GM21381 (cell line): ENCODE measurements at regions not wholly inside any gene's neighbourhood (a gene's known extent, or its start where the extent isn't known, plus 50 kb on each side); places are given as distances from the start of the nearest gene placed in this dataset.

Experiments used
- ATAC-seq: cut with Tn5 transposase; IDR thresholded peaks from one replicate; pipeline ENCODE4 v1.9.1; 2021; ENCODE audit warnings: mild to moderate bottlenecking, moderate library complexity; ENCODE audit not compliant: unreplicated experiment

- ATAC-seq, result no peak
These were observed 268.9 kb downstream of the ZNF608 start for GRCh38 chr5:124477577-124477976.

DNA sequence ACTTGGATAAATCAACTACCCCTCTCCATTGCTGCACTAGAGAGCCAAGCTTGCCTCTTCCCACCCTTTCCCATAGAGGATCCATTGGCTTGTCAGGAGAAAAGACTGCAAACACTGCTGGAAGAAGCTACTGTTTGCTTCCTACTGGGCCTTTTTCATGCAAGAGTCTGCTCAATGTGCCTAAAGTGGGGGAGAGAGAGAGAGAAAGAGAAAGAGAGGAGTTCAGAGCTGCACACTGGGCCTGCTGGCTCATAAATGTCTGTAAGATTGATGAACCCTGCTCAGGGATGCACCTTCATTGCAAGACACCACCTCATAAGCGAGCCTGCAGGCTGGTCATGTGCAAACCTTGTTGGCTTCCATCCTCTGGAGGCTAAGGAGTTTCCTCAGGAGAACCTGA is 269.4 kb downstream of the ZNF608 start:
- no peak for ATAC-seq

DNA sequence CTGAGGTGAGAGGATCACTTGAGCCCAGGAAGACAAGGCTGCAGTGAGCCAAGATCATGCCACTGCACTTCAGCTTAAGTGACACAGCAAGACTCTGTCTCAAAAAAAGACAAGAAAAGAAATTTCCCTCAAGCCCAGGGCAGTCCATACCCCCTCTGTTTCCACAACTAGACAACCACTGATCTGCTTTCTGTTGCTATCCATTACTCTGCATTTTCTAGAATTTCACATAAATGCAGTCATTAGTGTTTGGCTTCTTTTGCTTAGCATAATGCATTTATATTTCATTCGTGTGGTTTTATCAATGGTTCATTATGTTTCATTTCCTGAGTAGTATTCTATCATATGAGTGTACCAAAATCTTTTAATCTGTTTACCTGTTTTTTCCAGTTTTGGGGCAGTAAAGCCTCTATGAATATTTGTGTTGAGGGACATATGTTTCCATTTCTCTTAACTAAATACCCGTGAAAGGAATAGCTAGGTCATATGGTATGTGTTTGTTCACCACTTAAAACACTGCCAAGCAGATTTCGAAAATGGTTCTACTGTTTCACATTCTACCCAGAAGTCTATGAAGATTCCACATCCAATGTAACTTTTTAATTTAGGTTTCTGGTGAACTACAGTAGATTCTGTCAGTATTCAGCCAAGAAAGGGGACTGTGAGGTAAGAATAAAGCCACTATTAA is 271.8 kb downstream of the ZNF608 start:
- ATAC-seq, result no peak

DNA sequence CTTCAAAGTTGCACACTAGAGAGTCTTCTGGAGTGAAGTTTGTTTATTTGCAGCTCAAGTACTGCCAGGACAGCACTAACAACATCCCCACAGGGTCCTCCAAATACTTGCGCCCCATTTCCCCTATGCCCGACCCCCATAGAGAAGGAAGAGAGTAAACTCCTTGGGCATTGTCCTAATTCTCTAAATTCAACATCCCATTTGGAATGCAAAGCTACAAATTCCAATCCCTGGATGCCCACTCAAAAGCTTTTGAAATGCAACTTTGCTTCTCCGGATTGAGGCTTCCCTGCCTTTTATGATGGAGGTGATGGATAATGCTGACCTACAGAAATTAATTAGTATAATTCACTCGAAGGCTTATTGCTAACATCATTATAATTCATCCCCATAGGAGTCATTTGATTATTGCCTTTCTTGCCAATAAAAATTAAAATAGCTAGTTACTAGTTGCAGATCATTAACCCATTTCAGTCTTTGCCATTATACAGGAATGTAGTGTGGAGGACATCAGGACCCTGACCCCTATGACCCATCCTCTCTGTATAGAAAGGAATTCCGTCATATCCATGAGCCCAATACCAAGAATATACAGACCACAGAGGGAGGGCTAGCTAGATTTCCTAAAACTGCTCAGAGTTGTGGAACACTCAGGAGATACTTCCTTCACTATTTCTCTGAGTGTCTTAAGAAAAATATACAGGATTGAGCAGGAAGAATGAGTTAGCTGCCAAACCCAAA is 277.6 kb downstream of the ZNF608 start:
- ATAC-seq, result no peak

DNA sequence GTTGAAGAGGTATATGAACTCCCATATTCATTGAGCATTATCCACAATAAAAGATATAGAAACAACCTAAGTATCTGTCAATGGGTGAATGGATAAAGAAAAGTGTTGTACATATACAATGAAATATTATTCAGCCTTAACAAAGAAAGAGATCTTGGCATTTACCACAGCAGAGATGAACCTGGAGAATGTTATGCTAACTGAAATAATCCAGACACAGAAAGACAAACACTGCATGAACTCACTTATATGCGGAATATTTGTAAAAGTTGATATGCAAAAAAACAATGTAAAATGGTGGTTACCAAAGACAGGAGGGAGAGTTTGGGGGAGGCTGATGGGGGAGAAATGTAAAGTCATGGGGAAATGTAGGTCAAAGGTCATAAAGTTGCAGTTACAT is 278.7 kb downstream of the ZNF608 start:
- ATAC-seq, result no peak

- no peak for ATAC-seq
These were observed 280.4 kb downstream of the ZNF608 start for GRCh38 chr5:124466011-124466410.

- no peak for ATAC-seq
These were observed 282.6 kb downstream of the ZNF608 start for GRCh38 chr5:124463851-124464250.

DNA sequence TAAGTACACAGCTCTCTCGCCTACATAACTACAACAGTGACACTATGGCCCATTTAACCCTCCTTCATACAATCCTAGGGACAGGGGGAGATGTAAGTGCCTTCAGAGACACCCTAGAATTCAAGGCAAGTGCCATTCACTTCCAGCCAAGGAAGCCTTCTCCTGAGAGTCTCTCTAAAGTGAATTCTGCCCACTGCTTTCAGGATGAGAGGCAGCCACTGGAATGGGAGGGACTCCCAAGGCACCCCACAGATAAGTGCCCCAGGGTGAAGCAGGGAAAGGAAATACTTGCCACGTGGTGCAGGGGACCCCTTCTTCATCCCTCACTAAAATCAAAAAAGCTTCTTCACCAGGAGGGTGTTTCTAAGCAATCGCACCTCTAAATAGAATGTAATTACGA is 283.7 kb downstream of the ZNF608 start:
- ATAC-seq, result no peak

DNA sequence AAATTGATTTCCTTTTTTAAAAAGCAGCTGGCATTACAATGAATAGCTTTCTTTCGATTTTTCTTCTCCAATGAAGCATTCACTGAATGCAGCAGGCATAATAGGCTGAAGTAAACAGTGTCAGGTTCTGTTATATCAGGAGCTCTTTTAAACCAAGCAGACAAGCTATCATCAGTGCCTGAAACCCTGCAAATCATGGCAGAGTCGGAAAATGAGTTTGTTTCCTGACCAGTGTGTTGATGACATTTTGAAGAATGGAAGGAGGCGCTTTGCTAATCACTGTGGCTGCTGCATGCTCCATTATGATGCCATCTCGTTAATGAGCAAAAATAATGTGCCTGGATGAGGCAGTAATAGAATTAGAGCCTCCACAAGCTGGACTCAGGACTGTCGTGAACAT is 284.5 kb downstream of the ZNF608 start:
- no peak for ATAC-seq

GRCh38 chr5:124461157-124461556 is 285.3 kb downstream of the ZNF608 start:
- no peak for ATAC-seq

DNA sequence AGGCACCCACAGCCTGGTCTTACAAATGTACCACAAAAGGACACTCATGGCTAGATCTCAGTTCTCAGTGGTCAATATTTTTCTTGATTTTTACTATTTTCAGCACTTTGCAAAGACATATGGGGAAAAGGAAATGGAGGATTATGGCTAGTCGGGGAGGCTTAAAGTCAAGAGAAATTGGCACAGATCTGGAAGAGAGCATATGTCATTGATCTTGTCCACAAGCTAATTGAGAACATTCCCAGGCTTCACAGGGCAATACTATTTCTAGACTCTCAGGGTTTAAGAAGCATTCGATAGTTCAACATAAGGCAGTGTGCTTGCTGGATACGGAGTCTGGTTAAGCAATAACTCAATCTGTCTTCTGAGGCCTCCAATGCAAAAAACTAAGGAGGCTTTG is 285.8 kb downstream of the ZNF608 start:
- ATAC-seq, result no peak

DNA sequence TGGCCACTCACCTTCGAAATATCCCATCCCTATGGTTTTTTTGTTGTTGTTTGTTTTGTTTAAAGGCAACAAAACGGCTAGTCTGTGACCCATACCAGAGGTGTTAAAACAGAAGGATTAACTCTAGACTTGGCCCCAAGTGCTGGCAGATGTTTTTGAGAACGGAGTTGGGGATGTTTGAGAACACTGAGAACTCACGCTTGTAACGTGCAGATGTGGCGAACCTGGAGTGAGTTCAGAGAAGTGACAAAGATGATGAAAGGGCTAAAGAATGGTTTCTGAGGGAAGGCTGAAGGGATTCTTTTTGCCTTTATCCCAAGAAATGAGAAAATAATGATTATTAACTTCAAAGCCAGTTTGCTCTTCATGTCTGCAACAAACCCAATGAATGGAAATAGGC is 286.5 kb downstream of the ZNF608 start:
- no peak for ATAC-seq

DNA sequence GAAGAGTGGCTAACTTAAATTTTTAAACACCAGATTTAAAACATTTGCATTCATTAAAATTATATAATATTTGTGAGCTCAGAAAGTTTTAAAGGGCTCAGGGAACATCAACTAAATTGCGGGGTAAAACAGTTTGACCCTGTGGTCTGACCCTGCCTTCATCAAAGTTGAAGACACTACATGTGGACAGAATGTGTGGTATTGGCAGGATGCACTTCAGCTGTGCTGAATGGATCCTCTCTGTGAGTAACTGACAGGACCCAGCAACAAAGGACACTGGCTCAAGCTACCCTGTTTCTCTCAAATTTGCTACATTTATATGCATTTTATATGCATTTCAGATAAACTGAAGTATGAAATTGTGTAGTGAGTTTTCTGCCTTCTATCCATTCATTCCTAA is 288.5 kb downstream of the ZNF608 start:
- no peak for ATAC-seq

GRCh38 chr5:124457101-124457500 is 289.3 kb downstream of the ZNF608 start:
- ATAC-seq, result no peak

DNA sequence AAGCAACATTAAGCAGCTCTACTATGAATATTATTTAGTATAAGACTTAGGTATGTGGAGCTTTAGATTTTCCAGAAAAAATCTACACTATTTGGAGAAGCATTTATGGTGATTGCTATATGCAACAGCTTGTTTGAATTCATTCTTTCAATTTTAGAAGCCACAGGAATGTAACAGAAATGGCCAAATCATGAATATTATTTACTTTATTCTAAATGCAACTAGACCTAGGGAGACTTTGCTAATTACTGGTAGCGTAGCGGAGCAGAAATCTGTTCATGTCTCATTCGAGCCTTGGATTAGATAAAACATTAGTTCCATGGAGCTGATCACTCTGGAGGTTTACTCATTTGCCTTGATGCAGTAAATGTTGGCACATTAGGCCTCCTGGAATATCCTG is 290.2 kb downstream of the ZNF608 start:
- ATAC-seq, result no peak

DNA sequence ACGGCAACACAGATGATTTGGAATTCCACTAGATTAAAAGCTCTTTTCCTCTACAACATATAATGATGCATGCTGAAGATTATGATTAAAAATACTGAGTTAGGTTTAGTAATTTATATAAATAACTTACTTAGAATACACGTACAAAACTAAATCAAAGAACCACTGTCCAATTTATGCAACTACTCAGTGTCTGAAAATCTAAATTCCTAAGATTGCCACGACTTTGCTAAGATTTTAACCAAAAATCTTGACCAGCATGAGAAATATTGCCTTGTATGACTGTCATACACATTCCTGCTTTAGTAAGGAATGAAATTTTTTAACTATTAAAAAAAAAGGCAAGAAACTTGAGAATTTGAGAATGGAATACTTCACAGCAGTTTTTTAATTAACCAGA is 292.4 kb downstream of the ZNF608 start:
- no peak for ATAC-seq

DNA sequence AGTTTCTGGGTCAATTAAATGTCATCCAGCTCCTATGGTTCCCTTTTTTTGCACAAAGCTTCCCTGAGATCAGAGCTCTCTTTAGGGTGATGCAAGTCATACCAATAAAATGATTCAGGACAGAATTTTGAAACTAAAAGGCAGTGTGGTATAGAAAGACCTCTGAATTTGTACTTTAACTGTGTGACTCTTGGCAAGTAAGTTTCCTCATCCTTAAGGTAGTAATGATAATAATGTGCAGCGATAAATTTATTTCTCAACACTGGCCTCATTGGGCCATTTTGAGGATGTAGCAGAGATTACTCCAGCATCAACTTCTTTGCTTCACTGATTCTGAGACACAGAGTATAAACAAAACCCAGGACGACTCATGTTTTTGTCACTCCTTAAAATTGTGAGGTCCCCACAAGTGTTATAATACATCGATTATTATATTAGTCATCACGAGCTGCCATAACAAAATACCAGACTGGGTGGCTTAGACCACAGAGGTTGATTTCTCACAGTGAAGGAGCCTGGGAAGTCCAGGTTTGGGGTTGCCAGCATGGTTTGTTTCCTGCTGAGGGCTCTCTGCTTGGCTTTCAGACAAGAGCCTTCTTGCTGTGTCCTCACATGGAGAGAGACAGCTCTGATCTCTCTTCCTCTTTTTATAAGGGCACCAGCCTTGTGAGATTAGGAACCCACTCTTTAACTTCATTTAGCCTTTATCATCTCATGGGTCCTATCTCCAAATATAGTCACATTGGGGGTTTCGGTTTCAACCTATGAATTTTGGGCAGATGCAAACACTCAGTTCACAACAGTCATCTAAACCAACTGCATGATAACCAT is 293.0 kb downstream of the ZNF608 start:
- peak; percentile 96 for ATAC-seq

- no peak for ATAC-seq
These were observed 294.0 kb downstream of the ZNF608 start for GRCh38 chr5:124452412-124452811.

DNA sequence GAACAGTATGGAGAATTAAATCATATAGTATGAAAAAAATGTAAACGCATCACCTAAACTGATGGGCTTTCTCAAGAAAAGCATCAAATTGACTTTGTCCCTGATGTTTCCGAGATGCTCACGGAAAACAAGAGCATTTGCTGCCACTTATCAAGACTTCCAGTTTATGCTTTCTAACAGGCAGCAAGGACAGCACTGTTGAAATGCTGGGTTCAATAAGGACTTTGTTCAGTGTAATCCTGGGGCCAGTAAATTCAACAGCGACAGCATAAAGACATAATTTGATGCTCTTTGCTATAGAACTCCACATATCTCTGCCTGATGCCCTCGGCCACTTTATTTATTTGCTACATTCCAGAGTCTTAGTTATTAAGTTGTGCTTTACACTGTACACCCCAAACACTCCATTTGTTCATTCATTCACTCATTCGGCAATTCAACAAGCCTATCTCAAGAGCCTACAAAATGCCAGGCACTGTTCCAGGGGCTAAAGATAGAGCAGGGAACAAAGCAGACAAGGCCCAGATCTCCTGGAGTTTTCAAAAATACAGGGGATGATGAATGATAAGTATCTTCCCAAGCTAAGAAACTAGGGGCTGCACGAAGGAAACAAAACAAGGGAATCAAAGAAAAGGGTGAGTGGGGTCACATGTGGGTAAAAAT is 294.6 kb downstream of the ZNF608 start:
- no peak for ATAC-seq

DNA sequence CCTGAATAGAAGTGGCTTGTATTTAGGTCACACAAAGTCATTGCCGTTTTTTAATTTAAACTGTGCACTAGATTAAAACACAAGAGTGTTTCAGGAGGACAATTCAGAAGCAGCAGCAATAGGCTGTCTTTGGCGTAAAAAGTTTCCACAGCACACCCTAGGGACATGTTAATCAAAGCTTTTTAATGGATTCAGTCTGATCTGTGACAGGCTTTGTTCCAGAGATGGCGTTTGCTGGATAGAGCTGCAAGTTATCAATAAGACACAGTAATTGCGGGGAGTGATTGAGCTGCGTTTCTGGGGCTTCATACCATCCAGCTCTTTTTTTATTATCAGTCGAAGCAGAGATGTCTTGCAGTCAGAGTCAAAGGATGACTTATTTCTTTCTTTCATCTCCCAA is 300.3 kb downstream of the ZNF608 start:
- ATAC-seq, result no peak

- ATAC-seq, result no peak
These were observed 301.3 kb downstream of the ZNF608 start for GRCh38 chr5:124445070-124445619.
